ENCODE measurements at regions not wholly inside any gene's neighbourhood (a gene's known extent, or its start where the extent isn't known, plus 50 kb on each side); places are given as distances from the start of the nearest gene placed in this dataset.

- no peak for DNase-seq (ENCODE audit: low read depth in 3 of 3, low spot score in 1 of 3)
These were observed 277.4 kb upstream of the RGS6 start for GRCh38 chr14:71654810-71655209.

DNA sequence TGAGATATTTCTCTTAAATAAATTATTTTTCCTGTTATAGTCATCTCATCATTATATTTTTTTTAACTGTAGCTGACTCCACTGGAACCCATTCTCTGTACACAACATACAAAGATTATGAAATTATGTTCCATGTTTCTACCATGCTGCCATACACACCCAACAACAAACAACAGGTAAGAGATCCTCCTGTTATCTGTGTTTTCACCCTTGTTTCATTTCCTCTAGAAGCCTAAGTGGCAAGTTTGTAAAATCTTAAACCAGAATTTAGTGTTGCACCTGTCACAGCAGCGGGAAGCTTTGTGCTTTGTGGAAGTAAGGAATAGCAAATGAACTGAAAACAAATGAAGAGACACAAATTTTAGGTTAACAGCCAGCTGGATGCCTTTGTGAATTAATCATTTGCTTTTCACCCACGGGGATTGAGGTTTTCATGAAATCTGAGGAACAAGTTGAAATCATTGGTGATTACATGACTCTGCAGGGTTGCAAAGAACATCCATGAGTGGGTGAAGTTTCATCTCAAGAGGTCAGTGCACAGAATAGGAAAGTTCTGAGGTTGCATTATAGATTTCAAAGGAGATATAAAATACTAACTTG, 273.9 kb upstream of the RGS6 start:
- no peak for DNase-seq (ENCODE audit: low read depth in 3 of 3, low spot score in 1 of 3)

- no peak for DNase-seq (ENCODE audit: low read depth in 3 of 3, low spot score in 1 of 3)
These were observed 273.1 kb upstream of the RGS6 start for GRCh38 chr14:71659159-71659558.

DNA sequence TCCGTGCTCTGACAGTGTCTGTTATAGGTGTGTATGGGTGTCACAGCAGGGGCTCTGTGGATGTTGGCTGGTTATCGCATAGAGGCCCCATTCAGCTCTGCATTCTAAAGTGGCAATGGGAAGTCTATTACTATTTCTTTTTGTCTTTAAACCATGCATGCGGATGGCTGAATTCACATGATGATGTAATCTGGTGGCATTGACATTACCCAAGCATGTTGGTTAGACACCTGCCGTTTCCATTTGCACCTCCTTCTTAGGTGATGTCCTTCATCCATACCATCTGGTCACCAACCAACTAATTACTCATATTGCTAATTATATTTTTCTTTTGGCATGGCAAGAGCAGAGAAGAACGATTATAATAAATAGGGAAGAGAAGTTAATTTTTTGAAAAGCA, 270.8 kb upstream of the RGS6 start:
- DNase-seq (ENCODE audit: low read depth in 3 of 3, low spot score in 1 of 3), result no peak

GRCh38 chr14:71662291-71662790, 269.9 kb upstream of the RGS6 start:
- no peak for DNase-seq (ENCODE audit: low read depth in 3 of 3, low spot score in 1 of 3)

- no peak for DNase-seq (ENCODE audit: low read depth in 3 of 3, low spot score in 1 of 3)
These were observed 267.1 kb upstream of the RGS6 start for GRCh38 chr14:71665157-71665556.

- no peak for DNase-seq (ENCODE audit: low read depth in 3 of 3, low spot score in 1 of 3)
These were observed 266.4 kb upstream of the RGS6 start for GRCh38 chr14:71665781-71666180.

DNA sequence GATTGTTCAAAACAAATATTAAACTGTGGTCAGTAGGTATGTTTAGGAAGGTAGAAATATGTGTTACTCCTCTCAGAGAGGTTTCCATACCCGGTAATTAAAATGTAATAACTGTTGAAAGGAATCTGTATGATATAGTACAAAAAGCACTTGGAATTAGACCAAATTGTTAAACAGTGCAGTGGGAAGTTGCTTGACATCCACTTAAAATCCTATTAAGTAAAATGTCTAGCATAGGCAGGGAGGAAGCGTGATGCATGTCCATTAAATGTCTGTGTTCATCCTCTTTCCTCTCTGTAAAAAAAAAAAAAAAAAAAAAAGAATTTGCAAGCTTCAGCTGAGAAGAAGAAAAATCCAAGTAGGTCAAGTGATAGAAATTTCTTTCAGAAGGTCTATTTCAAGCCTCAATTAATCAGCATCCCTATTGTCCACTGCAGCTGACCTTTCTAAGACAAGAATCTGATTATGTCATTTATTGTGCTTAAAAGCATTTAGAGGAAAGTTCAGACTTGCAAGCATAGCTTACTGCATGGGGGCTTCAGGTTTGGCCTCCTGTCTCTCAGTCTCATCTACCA, 265.6 kb upstream of the RGS6 start:
- DNase-seq (ENCODE audit: low read depth in 3 of 3, low spot score in 1 of 3), result no peak

DNA sequence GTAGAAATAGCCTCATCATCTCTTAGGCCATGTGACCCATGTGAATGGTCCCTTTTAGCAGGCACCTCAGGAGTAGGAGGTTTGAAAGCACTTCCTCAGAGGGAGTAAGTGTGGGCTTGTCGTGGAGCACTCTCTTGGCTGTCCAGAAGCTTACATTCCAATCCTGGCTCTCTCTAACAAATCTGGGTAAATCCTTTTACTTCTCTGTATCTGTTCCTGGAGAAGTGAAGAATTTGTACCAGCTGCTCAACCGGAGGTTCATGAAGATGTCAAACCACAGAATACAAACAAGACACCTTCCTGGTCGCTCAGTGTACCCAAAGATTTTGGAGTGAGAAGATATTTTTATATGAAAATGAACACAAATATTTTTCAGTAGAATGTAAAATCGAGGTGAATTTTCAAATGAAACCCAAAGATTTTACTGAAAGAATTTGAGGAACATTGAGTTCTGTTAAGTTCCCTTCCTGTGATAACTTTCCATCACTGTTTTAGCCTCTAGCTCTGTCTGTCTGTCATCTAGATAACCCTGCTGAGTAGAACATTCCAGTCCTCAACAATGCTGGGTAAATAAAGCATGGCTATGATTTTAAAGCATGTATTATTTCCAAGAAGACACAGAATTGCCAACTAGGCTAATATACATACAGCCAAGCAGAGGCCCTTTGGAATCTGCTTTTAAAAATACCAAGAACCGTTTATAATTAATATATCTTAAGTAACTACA, 263.9 kb upstream of the RGS6 start:
- DNase-seq (ENCODE audit: low read depth in 3 of 3, low spot score in 1 of 3), result no peak

DNA sequence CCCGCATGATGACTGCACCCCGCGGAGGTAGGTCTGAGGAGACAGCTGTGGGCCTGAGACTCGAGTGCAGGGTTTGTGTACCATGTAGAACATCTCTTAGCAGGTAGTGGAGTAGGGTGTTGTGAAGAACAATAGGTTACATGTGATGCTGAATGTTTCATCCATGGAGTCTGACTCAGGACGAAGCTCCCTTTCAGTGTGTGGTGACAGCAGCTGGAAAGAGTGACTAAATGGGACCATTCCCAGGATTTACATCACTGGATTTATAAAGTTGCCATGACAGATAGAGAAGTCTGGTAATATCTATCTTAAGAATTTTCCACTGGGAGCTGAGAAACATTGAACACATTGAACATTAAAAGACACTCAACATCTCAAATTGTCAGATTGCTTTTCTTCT, 259.6 kb upstream of the RGS6 start:
- DNase-seq (ENCODE audit: low read depth in 3 of 3, low spot score in 1 of 3), result no peak

GRCh38 chr14:71675126-71675899, 256.9 kb upstream of the RGS6 start:
- no peak for DNase-seq (ENCODE audit: low read depth in 3 of 3, low spot score in 1 of 3)

DNA sequence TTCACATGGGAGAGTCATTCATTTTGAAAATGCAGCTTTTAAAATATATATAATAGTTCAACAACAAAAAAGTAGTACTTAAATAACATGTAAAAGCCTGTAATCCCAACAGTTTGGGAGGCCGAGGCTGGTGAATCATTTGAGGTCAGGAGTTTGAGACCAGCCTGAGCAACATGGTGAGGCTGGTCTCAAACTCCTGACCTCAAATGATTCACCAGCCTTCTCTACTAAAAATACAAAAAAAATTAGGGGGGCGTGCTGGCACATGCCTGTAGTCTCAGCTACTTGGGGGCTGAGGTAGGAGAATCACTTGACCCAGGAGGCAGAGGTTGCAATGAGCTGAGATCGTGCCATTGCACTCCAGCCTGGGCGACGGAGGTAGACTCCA, 256.3 kb upstream of the RGS6 start:
- DNase-seq (ENCODE audit: low read depth in 3 of 3, low spot score in 1 of 3), result no peak

- DNase-seq (ENCODE audit: low read depth in 3 of 3, low spot score in 1 of 3), result no peak
These were observed 251.4 kb upstream of the RGS6 start for GRCh38 chr14:71680736-71681387.

DNA sequence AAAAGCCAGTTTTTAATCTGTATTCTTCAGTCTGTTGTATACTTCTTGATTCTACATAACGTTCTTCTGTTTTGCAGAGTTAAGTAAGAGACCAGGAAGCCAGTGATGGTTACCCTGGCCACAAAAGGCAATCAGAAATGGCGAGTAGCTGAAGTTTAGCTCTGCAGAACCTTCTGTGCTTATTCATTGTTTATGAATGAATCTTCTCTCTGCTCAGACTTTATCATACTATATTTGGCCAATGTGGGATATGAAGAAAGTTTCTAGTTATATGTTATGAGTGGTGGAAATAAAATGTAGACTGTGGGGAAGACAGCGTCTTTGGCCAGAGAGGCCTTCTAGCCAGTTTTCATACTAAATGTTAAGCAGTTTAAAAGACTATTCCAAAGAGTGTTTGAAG, 249.9 kb upstream of the RGS6 start:
- DNase-seq (ENCODE audit: low read depth in 3 of 3, low spot score in 1 of 3), result no peak

DNA sequence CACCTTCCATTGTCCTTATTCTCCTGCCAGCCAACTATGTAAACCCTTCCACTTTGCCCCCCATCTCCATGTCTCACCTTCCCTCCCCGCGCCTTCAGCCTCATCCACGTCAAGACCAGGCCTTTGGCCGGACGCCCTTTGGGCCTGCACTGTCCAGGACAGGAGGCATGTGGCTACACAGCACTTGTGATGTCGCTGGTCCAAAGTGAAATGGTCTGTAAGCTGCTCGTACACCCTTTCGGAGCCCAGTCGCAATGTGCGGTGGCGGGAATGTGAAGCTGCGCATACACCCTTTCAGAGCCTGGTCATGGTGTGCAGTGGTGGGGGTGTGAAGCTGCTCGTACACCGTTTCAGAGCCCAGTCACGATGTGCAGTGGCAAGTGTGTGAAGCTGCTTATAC, 247.9 kb upstream of the RGS6 start:
- no peak for DNase-seq (ENCODE audit: low read depth in 3 of 3, low spot score in 1 of 3)

DNA sequence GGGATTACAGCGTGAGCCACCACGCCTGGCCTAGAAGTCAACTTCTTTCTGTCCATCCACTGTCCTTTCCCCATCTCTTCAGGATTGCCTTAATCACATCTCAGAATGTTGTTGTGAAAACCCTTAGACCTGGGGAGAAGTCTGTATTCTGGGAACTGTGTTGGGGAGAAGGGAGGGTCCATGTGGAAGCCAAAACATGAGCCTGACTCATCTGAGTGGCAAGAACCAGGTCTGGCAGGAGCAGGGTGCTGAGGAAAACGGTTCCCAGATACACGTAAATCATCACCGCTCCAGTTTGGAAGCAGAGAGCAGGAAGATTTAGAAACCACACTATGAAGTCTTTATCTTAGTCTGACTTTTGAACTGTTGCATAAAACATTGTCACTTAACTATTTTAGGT, 245.6 kb upstream of the RGS6 start:
- no peak for DNase-seq (ENCODE audit: low read depth in 3 of 3, low spot score in 1 of 3)

DNA sequence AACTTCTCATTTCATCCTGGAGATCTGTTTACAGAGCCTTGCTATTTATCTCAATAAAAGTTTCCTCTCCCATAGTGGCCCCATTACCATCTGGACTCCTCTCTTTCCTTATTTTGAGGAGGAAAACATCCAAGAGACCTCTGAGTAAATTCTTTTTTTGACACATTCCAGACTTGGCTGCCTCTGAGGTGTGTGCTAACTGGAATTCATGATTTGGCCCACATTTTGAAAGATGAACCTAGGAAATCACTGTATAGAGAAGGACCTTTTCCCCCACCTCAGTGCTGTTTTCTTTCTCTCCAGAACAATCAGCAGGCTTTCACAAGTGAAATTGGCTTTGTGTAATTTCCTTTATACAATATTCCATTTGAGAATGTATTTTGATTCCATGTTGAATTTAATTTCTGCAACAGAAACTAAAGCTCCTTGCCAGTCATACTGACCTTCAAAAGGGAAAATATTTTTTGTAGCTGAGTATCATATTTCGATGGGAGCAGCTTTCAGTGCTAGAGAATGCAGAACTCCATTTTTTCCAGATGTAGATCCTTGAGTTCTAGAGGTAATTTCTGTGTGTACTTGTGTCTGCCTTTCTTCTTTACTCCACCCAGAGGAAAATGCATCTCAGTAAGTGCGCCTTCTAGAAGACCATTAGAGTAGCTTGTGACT, 244.9 kb upstream of the RGS6 start:
- DNase-seq (ENCODE audit: low read depth in 3 of 3, low spot score in 1 of 3), result no peak

DNA sequence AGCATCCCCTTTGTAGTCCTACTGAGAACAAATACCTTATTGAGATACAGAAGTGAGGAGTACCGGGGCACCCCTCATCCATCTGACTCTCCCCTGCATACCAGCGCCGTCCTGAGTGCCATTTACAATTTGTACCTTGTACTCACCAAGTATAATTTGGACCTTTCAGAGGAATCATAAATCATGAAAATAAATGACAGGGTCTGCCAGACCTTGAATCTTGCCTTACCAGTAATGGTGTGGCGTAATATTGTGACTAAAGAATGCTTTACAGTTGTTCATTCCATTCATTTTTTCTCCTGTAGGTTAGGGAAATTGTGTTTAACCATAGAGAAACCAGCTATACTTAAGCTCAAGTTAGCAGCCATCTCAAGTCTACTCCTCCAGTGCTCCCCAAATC, 243.7 kb upstream of the RGS6 start:
- DNase-seq (ENCODE audit: low read depth in 3 of 3, low spot score in 1 of 3), result no peak

- DNase-seq (ENCODE audit: low read depth in 3 of 3, low spot score in 1 of 3), result no peak
These were observed 241.8 kb upstream of the RGS6 start for GRCh38 chr14:71690478-71690877.

- DNase-seq (ENCODE audit: low read depth in 3 of 3, low spot score in 1 of 3), result no peak
These were observed 239.7 kb upstream of the RGS6 start for GRCh38 chr14:71692496-71692895.

GRCh38 chr14:71693381-71693780, 238.8 kb upstream of the RGS6 start:
- DNase-seq (ENCODE audit: low read depth in 3 of 3, low spot score in 1 of 3), result no peak
